Breast epithelium (tissue), 4 donors: ENCODE measurements at regions not wholly inside any gene's neighbourhood (a gene's known extent, or its start where the extent isn't known, plus 50 kb on each side); places are given as distances from the start of the nearest gene placed in this dataset.

Experiments used
- DNase-seq, 2 donors: peaks; one replicate each; pipeline ENCODE4 v3.0.0-alpha.2; 2019; ENCODE audit warnings: low spot score in 2 of 2
- H3K27ac ChIP-seq, 2 donors: fragments of 200-600 bp; sonication (generic) in 1 of 2; one replicate each; pipeline ENCODE4 v1.5.1; 2016 to 2019; ENCODE audit warnings: mild to moderate bottlenecking in 1 of 2
- H3K27me3 ChIP-seq, 2 donors: fragments of 200-600 bp; sonication (generic) in 1 of 2; one replicate each; pipeline versions ENCODE4 v1.5.1 to v1.6.0; 2017 to 2019; ENCODE audit warnings: control low read depth in 1 of 2, mild to moderate bottlenecking in 1 of 2
- H3K36me3 ChIP-seq: fragments of 200-600 bp; one replicate; pipeline ENCODE4 v1.5.1; 2019
- H3K4me1 ChIP-seq, 2 donors: fragments of 200-600 bp; sonication (generic); one replicate each; pipeline ENCODE4 v1.5.1; 2016 to 2019; ENCODE audit warnings: control low read depth in 1 of 2
- H3K4me3 ChIP-seq, 3 donors: fragments of 200-600 bp; sonication (generic); 1 replicate in 2 of 3; 2 replicates in 1 of 3; pipeline ENCODE4 v1.5.1; 2016 to 2019; ENCODE audit warnings: mild to moderate bottlenecking in 3 of 3, moderate library complexity in 2 of 3
- H3K9me3 ChIP-seq, 2 donors: fragments of 200-600 bp; sonication (generic) in 1 of 2; one replicate each; pipeline ENCODE4 v1.5.1; 2016 to 2019; ENCODE audit warnings: control low read depth in 1 of 2
- POLR2A ChIP-seq: fragments of 450-650 bp; IDR thresholded peaks from one replicate; pipeline ENCODE4 v1.6.1; 2016; ENCODE audit warnings: antibody characterized with exemption, mild to moderate bottlenecking, moderate library complexity
- POLR2AphosphoS5 ChIP-seq, 3 donors: sonication (generic); formaldehyde crosslinking; IDR thresholded peaks; one replicate each; pipeline ENCODE4 v1.6.1; 2017; ENCODE audit warnings: antibody characterized with exemption in 3 of 3
- intact Hi-C: fragments of 100-400 bp; cut with DNase I; formaldehyde crosslinking; loops from one replicate; pipeline ENCODE4 v1.15.1; 2023; ENCODE audit warnings: low total_unique reads
- TF ChIP-seq, protein P1 (sequence below), 3 donors: fragments of 450-650 bp; IDR thresholded peaks; one replicate each; pipeline ENCODE4 v1.5.1; 2016 to 2017; ENCODE audit warnings: antibody characterized with exemption in 3 of 3, mild to moderate bottlenecking in 3 of 3, moderate library complexity in 3 of 3

GRCh38 chr12:34210183-34210582 lies 187.9 kb downstream of the ALG10 start:
- intact Hi-C loops, result no loop called here
- no peak overlapping the region for H3K4me3 ChIP-seq
- no peaks in the 10 kb centered on the region for H3K27me3 ChIP-seq
- H3K4me1 ChIP-seq, result no peaks in the 10 kb centered on the region
- H3K9me3 ChIP-seq, result no peaks in the 10 kb centered on the region
- H3K27ac ChIP-seq, result no peak overlapping the region
- H3K36me3 ChIP-seq, result no peaks in the 10 kb centered on the region
- no peak for DNase-seq
- TF ChIP-seq POLR2A (no peak), POLR2AphosphoS5 (IDR thresholded peaks at IDR 0.05) (no peak)
- TF ChIP-seq, protein P1, sequence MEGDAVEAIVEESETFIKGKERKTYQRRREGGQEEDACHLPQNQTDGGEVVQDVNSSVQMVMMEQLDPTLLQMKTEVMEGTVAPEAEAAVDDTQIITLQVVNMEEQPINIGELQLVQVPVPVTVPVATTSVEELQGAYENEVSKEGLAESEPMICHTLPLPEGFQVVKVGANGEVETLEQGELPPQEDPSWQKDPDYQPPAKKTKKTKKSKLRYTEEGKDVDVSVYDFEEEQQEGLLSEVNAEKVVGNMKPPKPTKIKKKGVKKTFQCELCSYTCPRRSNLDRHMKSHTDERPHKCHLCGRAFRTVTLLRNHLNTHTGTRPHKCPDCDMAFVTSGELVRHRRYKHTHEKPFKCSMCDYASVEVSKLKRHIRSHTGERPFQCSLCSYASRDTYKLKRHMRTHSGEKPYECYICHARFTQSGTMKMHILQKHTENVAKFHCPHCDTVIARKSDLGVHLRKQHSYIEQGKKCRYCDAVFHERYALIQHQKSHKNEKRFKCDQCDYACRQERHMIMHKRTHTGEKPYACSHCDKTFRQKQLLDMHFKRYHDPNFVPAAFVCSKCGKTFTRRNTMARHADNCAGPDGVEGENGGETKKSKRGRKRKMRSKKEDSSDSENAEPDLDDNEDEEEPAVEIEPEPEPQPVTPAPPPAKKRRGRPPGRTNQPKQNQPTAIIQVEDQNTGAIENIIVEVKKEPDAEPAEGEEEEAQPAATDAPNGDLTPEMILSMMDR (IDR thresholded peaks at IDR 0.05), result no peak

DNA sequence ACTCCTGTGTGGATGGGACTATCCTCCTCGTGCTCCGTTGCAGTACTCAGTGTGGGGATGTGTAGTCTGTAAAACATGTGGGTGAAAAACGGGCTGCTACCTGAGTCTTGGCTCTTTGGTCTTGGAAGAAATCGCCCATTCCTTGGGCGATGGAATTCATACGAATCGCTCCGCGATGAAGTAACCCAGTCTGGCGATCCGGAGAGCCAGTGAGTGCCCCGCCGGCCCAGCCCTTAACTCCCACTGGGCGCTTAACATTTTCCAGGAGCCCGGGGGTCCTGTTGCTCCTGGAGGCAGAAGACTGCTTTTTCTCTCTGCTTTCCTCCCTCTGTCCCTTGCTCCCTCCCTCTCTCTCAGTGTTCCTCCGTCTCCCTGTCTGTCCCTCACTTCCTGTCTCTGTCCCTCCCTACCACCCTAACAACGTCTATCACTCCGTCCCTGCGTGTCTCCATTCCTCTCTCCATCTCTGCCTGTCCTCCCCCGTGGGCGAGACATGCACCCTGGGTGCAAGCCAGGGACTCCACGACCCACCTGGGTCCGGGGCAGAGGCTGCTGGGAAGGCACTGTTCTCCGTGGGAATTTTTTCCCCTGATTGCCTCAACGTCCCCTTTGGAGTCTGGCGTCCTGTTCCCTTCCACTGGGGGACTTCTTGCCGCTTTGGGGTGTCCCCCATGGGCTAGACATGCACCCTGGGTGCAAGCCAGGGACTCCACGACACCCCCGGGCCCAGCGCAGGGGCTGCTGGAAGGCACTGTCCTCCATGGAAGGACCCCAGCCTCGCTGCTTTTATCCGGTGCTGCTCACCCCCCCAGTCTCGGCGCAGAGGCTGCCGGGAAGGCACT lies 188.6 kb downstream of the ALG10 start:
- Histone ChIP-seq H3K4me1 (no peaks in the 10 kb centered on the region), H3K36me3 (no peaks in the 10 kb centered on the region), H3K27me3 (no peaks in the 10 kb centered on the region), H3K4me3 (no peak overlapping the region), H3K27ac (no peak overlapping the region), H3K9me3 (no peaks in the 10 kb centered on the region)
- no peak for DNase-seq
- TF ChIP-seq, protein P1 (IDR thresholded peaks at IDR 0.05), result no peak
- no peak for TF ChIP-seq POLR2AphosphoS5 (IDR thresholded peaks at IDR 0.05)
- no peak for TF ChIP-seq POLR2A
- intact Hi-C loops, result no loop called here

GRCh38 chr12:34212651-34213050 lies 190.4 kb downstream of the ALG10 start:
- Histone ChIP-seq H3K27ac (no peak overlapping the region), H3K4me1 (no peaks in the 10 kb centered on the region), H3K27me3 (no peaks in the 10 kb centered on the region), H3K36me3 (no peaks in the 10 kb centered on the region), H3K4me3 (no peak overlapping the region), H3K9me3 (no peaks in the 10 kb centered on the region)
- TF ChIP-seq POLR2AphosphoS5 (IDR thresholded peaks at IDR 0.05) (no peak), POLR2A (no peak)
- TF ChIP-seq, protein P1 (IDR thresholded peaks at IDR 0.05), result no peak
- intact Hi-C loops, result no loop called here
- no peak for DNase-seq

DNA sequence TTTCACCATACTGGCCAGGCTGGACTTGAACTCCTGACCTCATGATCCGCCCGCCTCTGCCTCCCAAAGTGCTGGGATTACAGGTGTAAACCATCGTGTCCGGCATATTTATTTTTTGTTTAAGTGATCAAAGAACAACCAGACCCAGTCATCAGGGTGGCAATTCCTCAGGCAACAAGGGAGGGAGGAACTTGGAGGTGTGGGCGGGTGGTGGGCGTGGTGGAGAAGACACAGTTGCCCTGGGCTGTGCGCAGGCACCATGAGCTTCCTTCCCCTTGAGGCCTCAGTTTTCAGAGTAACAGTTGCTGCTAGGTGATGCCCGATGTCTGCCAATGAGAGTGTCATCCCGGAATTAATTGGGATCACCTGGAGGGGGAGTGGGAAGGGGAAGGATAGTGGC lies 191.7 kb downstream of the ALG10 start:
- Histone ChIP-seq H3K4me3 (no peak overlapping the region), H3K36me3 (no peaks in the 10 kb centered on the region), H3K27me3 (no peaks in the 10 kb centered on the region), H3K27ac (no peak overlapping the region), H3K4me1 (no peaks in the 10 kb centered on the region), H3K9me3 (no peaks in the 10 kb centered on the region)
- intact Hi-C loops, result no loop called here
- no peak for DNase-seq
- TF ChIP-seq, protein P1 (IDR thresholded peaks at IDR 0.05), result no peak
- no peak for TF ChIP-seq POLR2AphosphoS5 (IDR thresholded peaks at IDR 0.05)
- TF ChIP-seq POLR2A, result no peak

- TF ChIP-seq, protein P1 (IDR thresholded peaks at IDR 0.05), result no peak
- TF ChIP-seq POLR2A (no peak), POLR2AphosphoS5 (IDR thresholded peaks at IDR 0.05) (no peak)
- H3K4me3 ChIP-seq, result no peak overlapping the region
- no peaks in the 10 kb centered on the region for H3K27me3 ChIP-seq
- intact Hi-C loops, result no loop called here
- no peak for DNase-seq
- H3K4me1 ChIP-seq, result no peaks in the 10 kb centered on the region
- H3K36me3 ChIP-seq, result no peaks in the 10 kb centered on the region
- H3K27ac ChIP-seq, result no peak overlapping the region
- H3K9me3 ChIP-seq, result no peaks in the 10 kb centered on the region
Measured at GRCh38 chr12:34215213-34215892, 193.1 kb downstream of the ALG10 start.
